GM12892 (cell line): ENCODE measurements at regions not wholly inside any gene's neighbourhood (a gene's known extent, or its start where the extent isn't known, plus 50 kb on each side); places are given as distances from the start of the nearest gene placed in this dataset.
"Not testable (repeated sequence)": the region's sequence is repeated elsewhere in the genome, so short reads cannot be mapped to it uniquely, and the experiment has no call there.

Experiments used
- DNase-seq: peaks from one replicate; pipeline ENCODE4 v3.0.0; 2011; ENCODE audit not compliant: insufficient read length
- FAIRE-seq: peaks from 2 replicates; lab custom pipeline; 2011; peaks lifted over from hg19 to GRCh38; lab: Jason Lieb, UNC
- POLR2A ChIP-seq: IDR thresholded peaks from 2 replicates; pipeline ENCODE4 v1.6.1; 2011; ENCODE audit warnings: low read depth, low read length, control low read depth
- POLR2AphosphoS5 ChIP-seq: IDR thresholded peaks from 2 replicates; pipeline ENCODE4 v1.6.1; 2011; ENCODE audit warnings: low read depth, low read length, control low read depth
- TAF1 ChIP-seq: IDR thresholded peaks from 2 replicates; pipeline ENCODE4 v1.6.1; 2011; ENCODE audit warnings: low read depth, mild to moderate bottlenecking, control low read depth, low read length, borderline replicate concordance

GRCh38 chr10:128178302-128178958 lies 52.2 kb upstream of the MKI67 start:
- peak; percentile 65 for FAIRE-seq
- peak; percentile 36 for DNase-seq
- no peak for TF ChIP-seq POLR2A
- TF ChIP-seq TAF1 = no peak
- TF ChIP-seq POLR2AphosphoS5 = no peak

- FAIRE-seq (no peak), DNase-seq (no peak)
- no peak for TF ChIP-seq POLR2AphosphoS5
- TF ChIP-seq POLR2A = no peak
- no peak for TF ChIP-seq TAF1
These were observed 54.6 kb upstream of the MKI67 start for GRCh38 chr10:128180843-128181242.

- FAIRE-seq (no peak), DNase-seq (no peak)
- TF ChIP-seq POLR2AphosphoS5 = no peak
- TF ChIP-seq TAF1 = no peak
- TF ChIP-seq POLR2A = no peak
These were observed 59.4 kb upstream of the MKI67 start for GRCh38 chr10:128185627-128186026.

GRCh38 chr10:128186959-128187787 lies 61.0 kb upstream of the MKI67 start:
- FAIRE-seq (no peak), DNase-seq (no peak)
- TF ChIP-seq POLR2AphosphoS5 (no peak), TAF1 (no peak), POLR2A (no peak)

GRCh38 chr10:128187788-128188185 lies 61.6 kb upstream of the MKI67 start:
- FAIRE-seq = no peak
- no peak for DNase-seq
- TF ChIP-seq POLR2A = no peak
- no peak for TF ChIP-seq TAF1
- no peak for TF ChIP-seq POLR2AphosphoS5

GRCh38 chr10:128189176-128189575 lies 63.0 kb upstream of the MKI67 start:
- no peak for FAIRE-seq

GRCh38 chr10:128191847-128192246 lies 65.6 kb upstream of the MKI67 start:
- no peak for TF ChIP-seq POLR2A
- no peak for TF ChIP-seq TAF1
- no peak for TF ChIP-seq POLR2AphosphoS5
- FAIRE-seq (no peak), DNase-seq (no peak)

More at GRCh38 chr10:128189176-128189575, 63.0 kb upstream of the MKI67 start:
- no peak for DNase-seq
- TF ChIP-seq TAF1 (no peak), POLR2A (no peak)

- DNase-seq, FAIRE-seq: not testable (repeated sequence)
These were observed 75.6 kb upstream of the MKI67 start for GRCh38 chr10:128201826-128202225.

- no peak for FAIRE-seq
- no peak for DNase-seq
- TF ChIP-seq POLR2A (no peak), TAF1 (no peak), POLR2AphosphoS5 (no peak)
These were observed 76.8 kb upstream of the MKI67 start for GRCh38 chr10:128203028-128203427.

GRCh38 chr10:128205591-128205990 lies 79.4 kb upstream of the MKI67 start:
- not testable (repeated sequence) for DNase-seq, FAIRE-seq

- TF ChIP-seq POLR2AphosphoS5 (no peak), TAF1 (no peak), POLR2A (no peak)
- FAIRE-seq (no peak), DNase-seq (no peak)
These were observed 80.5 kb upstream of the MKI67 start for GRCh38 chr10:128206676-128207075.

- FAIRE-seq (no peak), DNase-seq (no peak)
- TF ChIP-seq POLR2A (no peak), TAF1 (no peak), POLR2AphosphoS5 (no peak)
These were observed 83.6 kb upstream of the MKI67 start for GRCh38 chr10:128209862-128210214.
